Subcutaneous abdominal adipose tissue (tissue), 5 donors: ENCODE measurements at regions not wholly inside any gene's neighbourhood (a gene's known extent, or its start where the extent isn't known, plus 50 kb on each side); places are given as distances from the start of the nearest gene placed in this dataset.
"Not testable (repeated sequence)": the region's sequence is repeated elsewhere in the genome, so short reads cannot be mapped to it uniquely, and the experiment has no call there.

ENCODE experiments used
- H3K27ac ChIP-seq: one replicate; pipeline ENCODE4 v1.7.0; 2013; ENCODE audit warnings: low read depth, mild to moderate bottlenecking, inconsistent platforms, low read length, moderate library complexity
- H3K27me3 ChIP-seq, 5 donors: one replicate each; pipeline ENCODE4 v1.7.0; 2013; ENCODE audit warnings: low read length in 5 of 5, inconsistent platforms in 1 of 5; ENCODE audit not compliant: control insufficient read depth in 5 of 5, insufficient read depth in 4 of 5
- H3K36me3 ChIP-seq, 5 donors: one replicate each; pipeline ENCODE4 v1.7.0; 2013; ENCODE audit warnings: low read length in 5 of 5; ENCODE audit not compliant: control insufficient read depth in 5 of 5, insufficient read depth in 5 of 5
- H3K4me1 ChIP-seq, 5 donors: one replicate each; pipeline ENCODE4 v1.7.0; 2013; ENCODE audit warnings: low read length in 5 of 5, mild to moderate bottlenecking in 3 of 5, moderate library complexity in 1 of 5; ENCODE audit not compliant: control insufficient read depth in 5 of 5, insufficient read depth in 5 of 5
- H3K4me3 ChIP-seq, 5 donors: one replicate each; pipeline ENCODE4 v1.7.0; 2013; ENCODE audit warnings: low read length in 5 of 5, low read depth in 1 of 5
- H3K9ac ChIP-seq, 5 donors: one replicate each; pipeline ENCODE4 v1.7.0; 2013; ENCODE audit warnings: low read length in 5 of 5, mild to moderate bottlenecking in 4 of 5, moderate library complexity in 3 of 5
- H3K9me3 ChIP-seq, 5 donors: one replicate each; pipeline ENCODE4 v1.7.0; 2013; ENCODE audit warnings: low read length in 5 of 5; ENCODE audit not compliant: control insufficient read depth in 5 of 5
- donor health status: healthy.
- donor health status: healthy.
- donor health status: healthy.
- donor health status: healthy.
- donor health status: healthy.

GRCh38 chr7:9698375-9698774, 1265.0 kb downstream of the NXPH1 start:
- Histone ChIP-seq H3K9ac (no peak overlapping the region), H3K27me3 (no peaks in the 10 kb centered on the region), H3K4me3 (no peak overlapping the region), H3K36me3 (no peaks in the 10 kb centered on the region), H3K9me3 (peaks cover 0 to 5% (median 3%) of the 10 kb centered on the region in 5 donors), H3K4me1 (no peaks in the 10 kb centered on the region), H3K27ac (no peak overlapping the region)

DNA sequence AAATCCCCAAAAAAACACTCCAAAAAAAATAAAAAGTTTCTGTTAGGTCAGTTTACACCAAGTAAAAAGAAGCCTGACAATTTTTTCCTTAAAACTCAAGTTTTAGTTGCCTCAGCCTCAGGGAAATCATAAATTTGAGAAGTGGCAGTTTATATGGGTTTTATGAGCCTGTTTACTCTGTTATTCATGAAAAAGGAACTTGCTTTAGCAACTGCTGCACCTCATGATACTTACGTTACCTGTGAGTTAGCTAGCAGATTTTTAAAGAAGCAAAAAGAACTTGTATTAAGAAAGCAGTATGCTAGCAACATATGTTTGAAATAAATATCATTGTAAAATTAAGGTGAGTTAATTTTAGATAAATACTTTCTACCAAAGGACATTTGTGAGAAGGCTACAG, 1264.5 kb upstream of the PHF14 start:
- Histone ChIP-seq H3K9me3 (no peaks in the 10 kb centered on the region), H3K9ac (no peak overlapping the region), H3K27me3 (no peaks in the 10 kb centered on the region), H3K4me3 (no peak overlapping the region), H3K36me3 (no peaks in the 10 kb centered on the region), H3K27ac (no peak overlapping the region), H3K4me1 (no peaks in the 10 kb centered on the region)

DNA sequence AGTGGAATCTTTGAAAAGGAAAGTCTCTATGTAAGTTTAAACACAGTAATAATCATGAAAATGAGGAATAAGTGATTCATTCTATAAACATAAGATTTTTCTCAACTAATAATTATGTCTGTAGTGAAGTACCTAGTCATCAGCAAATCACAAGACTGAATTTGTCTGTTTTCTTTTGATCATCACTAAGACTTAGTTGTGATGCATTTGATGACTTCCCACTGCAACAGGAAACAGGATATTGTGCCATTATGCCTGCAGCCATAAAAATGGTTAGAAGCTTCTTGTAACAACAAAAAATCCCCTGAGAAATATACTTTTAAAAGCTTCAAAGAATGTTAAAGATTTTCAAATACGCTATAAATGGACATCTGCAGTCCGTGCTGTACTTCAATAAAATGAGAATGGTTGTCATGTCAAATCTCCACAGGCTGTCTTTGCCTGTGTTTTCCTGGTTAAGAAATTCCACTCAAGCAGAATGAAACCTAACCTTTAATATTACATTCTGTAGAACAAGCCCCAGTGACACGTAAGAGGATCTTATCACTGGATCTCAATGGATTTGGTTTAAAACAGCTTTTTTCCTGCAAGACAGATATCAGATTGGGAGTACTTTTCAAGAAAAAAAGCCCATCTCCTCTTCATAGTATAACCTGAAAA, 1262.3 kb upstream of the PHF14 start:
- Histone ChIP-seq H3K4me3 (no peak overlapping the region), H3K27me3 (no peaks in the 10 kb centered on the region), H3K36me3 (no peaks in the 10 kb centered on the region), H3K9ac (no peak overlapping the region), H3K27ac (no peak overlapping the region), H3K4me1 (no peaks in the 10 kb centered on the region), H3K9me3 (no peaks in the 10 kb centered on the region)

GRCh38 chr7:9718071-9718661, 1255.5 kb upstream of the PHF14 start:
- H3K27ac ChIP-seq = no peak overlapping the region
- no peaks in the 10 kb centered on the region for H3K36me3 ChIP-seq
- H3K4me3 ChIP-seq = no peak overlapping the region
- H3K4me1 ChIP-seq = no peaks in the 10 kb centered on the region
- H3K9me3 ChIP-seq = no peaks in the 10 kb centered on the region
- no peak overlapping the region for H3K9ac ChIP-seq
- H3K27me3 ChIP-seq = no peaks in the 10 kb centered on the region

- Histone ChIP-seq H3K36me3 (no peaks in the 10 kb centered on the region), H3K27ac (no peak overlapping the region), H3K27me3 (no peaks in the 10 kb centered on the region), H3K9me3 (no peaks in the 10 kb centered on the region), H3K4me3 (no peak overlapping the region), H3K9ac (no peak overlapping the region), H3K4me1 (no peaks in the 10 kb centered on the region)
These were observed 1254.4 kb upstream of the PHF14 start for GRCh38 chr7:9719303-9719702.

GRCh38 chr7:9719721-9720120, 1254.0 kb upstream of the PHF14 start:
- H3K27ac ChIP-seq = no peak overlapping the region

GRCh38 chr7:9725940-9726663, 1247.6 kb upstream of the PHF14 start:
- H3K4me3 ChIP-seq, H3K4me1 ChIP-seq, H3K9ac ChIP-seq, H3K9me3 ChIP-seq, H3K27ac ChIP-seq, H3K27me3 ChIP-seq, H3K36me3 ChIP-seq: not testable (repeated sequence)

More at GRCh38 chr7:9719721-9720120, 1254.0 kb upstream of the PHF14 start:
- H3K4me1 ChIP-seq = no peaks in the 10 kb centered on the region
- H3K36me3 ChIP-seq = no peaks in the 10 kb centered on the region
- H3K9me3 ChIP-seq = no peaks in the 10 kb centered on the region
- H3K4me3 ChIP-seq = no peak overlapping the region
- H3K27me3 ChIP-seq = no peaks in the 10 kb centered on the region
- H3K9ac ChIP-seq = no peak overlapping the region

GRCh38 chr7:9726811-9727210, 1246.9 kb upstream of the PHF14 start:
- not testable (repeated sequence) for H3K27me3 ChIP-seq, H3K9ac ChIP-seq, H3K36me3 ChIP-seq, H3K4me1 ChIP-seq, H3K27ac ChIP-seq, H3K4me3 ChIP-seq, H3K9me3 ChIP-seq

DNA sequence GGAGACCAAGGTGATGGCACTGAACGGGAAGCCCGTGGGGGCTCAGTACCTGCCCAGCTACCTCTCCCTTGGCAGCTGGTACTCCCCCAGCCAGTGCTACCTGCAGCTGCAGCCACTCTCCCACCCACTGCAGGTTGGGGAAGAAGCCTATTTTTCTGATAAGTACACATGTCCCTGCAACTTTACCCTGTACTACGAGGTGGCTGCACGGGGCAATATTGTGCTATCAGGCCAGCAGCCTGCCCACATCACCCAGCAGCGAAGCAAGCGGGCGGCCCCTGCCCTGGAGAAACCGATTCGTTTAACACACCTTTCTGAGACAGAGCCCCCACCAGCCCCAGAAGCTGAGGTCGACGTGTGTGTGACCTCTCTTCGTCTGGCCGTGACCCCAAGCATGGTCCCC, 1246.2 kb upstream of the PHF14 start:
- H3K9me3 ChIP-seq, H3K9ac ChIP-seq: not testable (repeated sequence)

GRCh38 chr7:9728014-9728657, 1245.5 kb upstream of the PHF14 start:
- not testable (repeated sequence) for H3K4me1 ChIP-seq, H3K27me3 ChIP-seq, H3K27ac ChIP-seq, H3K4me3 ChIP-seq, H3K9ac ChIP-seq, H3K9me3 ChIP-seq, H3K36me3 ChIP-seq

More for the DNA sequence above, 1246.2 kb upstream of the PHF14 start:
- not testable (repeated sequence) for H3K4me1 ChIP-seq, H3K27ac ChIP-seq, H3K36me3 ChIP-seq, H3K4me3 ChIP-seq, H3K27me3 ChIP-seq
